AG04450 (cell line): ENCODE measurements at regions not wholly inside any gene's neighbourhood (a gene's known extent, or its start where the extent isn't known, plus 50 kb on each side); places are given as distances from the start of the nearest gene placed in this dataset.

Experiments
- CTCF ChIA-PET: fragments of 300-600, 350-600 bp; formaldehyde crosslinking; extraction: SDS; loops from one replicate; lab custom pipeline; 2022; ENCODE audit warnings: antibody characterized with exemption, inconsistent platforms; lab: Charles Lee
- POLR2A ChIA-PET: fragments of 350-600 bp; formaldehyde crosslinking; extraction: SDS; loops from one replicate; lab custom pipeline; 2021; ENCODE audit warnings: antibody characterized with exemption, inconsistent platforms; lab: Yijun Ruan, JAX
- DNase-seq: peaks from one replicate; pipeline ENCODE4 v3.0.0-alpha.2; 2011; ENCODE audit warnings: low read depth, low spot score
- H3K27ac ChIP-seq: one replicate; pipeline ENCODE4 v1.5.1; 2012; ENCODE audit warnings: low read depth, low read length, control low read depth
- H3K27me3 ChIP-seq: one replicate; pipeline ENCODE4 v1.6.0; 2012; ENCODE audit warnings: low read length; ENCODE audit not compliant: control insufficient read depth, insufficient read depth
- H3K4me3 ChIP-seq: 2 replicates; pipeline ENCODE4 v1.5.1; 2011; ENCODE audit warnings: mild to moderate bottlenecking, low read depth, low read length, control low read depth
- H3K9me3 ChIP-seq: 2 replicates; pipeline ENCODE4 v1.5.1; 2012; ENCODE audit warnings: low read length; ENCODE audit not compliant: control insufficient read depth, insufficient read depth
- TF ChIP-seq, protein P1 (sequence below): IDR thresholded peaks from 2 replicates; pipeline ENCODE4 v1.5.1; 2011; ENCODE audit warnings: low read depth, low read length, control low read depth, inconsistent platforms

DNA sequence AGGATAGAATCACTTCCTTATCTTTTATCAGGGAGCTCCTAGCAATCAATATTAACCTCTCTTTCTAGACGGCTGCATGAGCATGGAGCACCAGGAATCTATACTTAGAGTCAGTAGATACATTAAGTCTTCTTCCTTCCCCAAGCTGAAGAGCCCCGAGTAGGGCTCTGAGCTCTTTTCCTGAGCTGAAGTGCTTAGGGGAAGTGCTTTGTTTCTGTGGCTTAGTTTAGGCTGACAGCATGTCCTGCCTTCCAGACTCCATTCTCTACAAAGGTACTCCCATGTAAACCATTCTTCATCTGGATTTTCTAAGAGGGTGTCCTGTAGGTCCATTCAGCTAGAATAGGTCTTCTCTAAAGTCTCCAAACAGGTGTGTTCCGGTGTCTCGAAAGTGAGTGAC lies 127.5 kb upstream of the AFF2 start:
- CTCF ChIA-PET, result no interaction called here

GRCh38 chrX:148376342-148376741 lies 124.1 kb upstream of the AFF2 start:
- Histone ChIP-seq H3K4me3 (no peak overlapping the region), H3K27me3 (no peaks in the 10 kb centered on the region), H3K9me3 (no peaks in the 10 kb centered on the region), H3K27ac (no peak overlapping the region)
- TF ChIP-seq, protein P1, sequence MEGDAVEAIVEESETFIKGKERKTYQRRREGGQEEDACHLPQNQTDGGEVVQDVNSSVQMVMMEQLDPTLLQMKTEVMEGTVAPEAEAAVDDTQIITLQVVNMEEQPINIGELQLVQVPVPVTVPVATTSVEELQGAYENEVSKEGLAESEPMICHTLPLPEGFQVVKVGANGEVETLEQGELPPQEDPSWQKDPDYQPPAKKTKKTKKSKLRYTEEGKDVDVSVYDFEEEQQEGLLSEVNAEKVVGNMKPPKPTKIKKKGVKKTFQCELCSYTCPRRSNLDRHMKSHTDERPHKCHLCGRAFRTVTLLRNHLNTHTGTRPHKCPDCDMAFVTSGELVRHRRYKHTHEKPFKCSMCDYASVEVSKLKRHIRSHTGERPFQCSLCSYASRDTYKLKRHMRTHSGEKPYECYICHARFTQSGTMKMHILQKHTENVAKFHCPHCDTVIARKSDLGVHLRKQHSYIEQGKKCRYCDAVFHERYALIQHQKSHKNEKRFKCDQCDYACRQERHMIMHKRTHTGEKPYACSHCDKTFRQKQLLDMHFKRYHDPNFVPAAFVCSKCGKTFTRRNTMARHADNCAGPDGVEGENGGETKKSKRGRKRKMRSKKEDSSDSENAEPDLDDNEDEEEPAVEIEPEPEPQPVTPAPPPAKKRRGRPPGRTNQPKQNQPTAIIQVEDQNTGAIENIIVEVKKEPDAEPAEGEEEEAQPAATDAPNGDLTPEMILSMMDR, result no peak
- no peak for DNase-seq
- ChIA-PET POLR2A (no interaction called here), CTCF (no interaction called here)

More for the DNA sequence above, 127.5 kb upstream of the AFF2 start:
- POLR2A ChIA-PET, result no interaction called here
- DNase-seq, result no peak
- Histone ChIP-seq H3K4me3 (no peak overlapping the region), H3K27me3 (no peaks in the 10 kb centered on the region), H3K27ac (no peak overlapping the region), H3K9me3 (no peaks in the 10 kb centered on the region)
- TF ChIP-seq, protein P1, result no peak

GRCh38 chrX:148380107-148380506 lies 120.3 kb upstream of the AFF2 start:
- TF ChIP-seq, protein P1, result no peak
- POLR2A ChIA-PET, result no interaction called here
- CTCF ChIA-PET, result no interaction called here
- Histone ChIP-seq H3K4me3 (no peak overlapping the region), H3K27me3 (no peaks in the 10 kb centered on the region), H3K27ac (no peak overlapping the region), H3K9me3 (no peaks in the 10 kb centered on the region; the same call in 1 of the 2 replicates)
- no peak for DNase-seq

GRCh38 chrX:148380650-148381561 lies 119.5 kb upstream of the AFF2 start:
- no peaks in the 10 kb centered on the region for H3K27me3 ChIP-seq
- DNase-seq, result no peak
- H3K27ac ChIP-seq, result no peak overlapping the region
- no peak overlapping the region for H3K4me3 ChIP-seq
- no peaks in the 10 kb centered on the region; the same call in 1 of the 2 replicates for H3K9me3 ChIP-seq
- CTCF ChIA-PET, result no interaction called here
- TF ChIP-seq, protein P1, result no peak
- POLR2A ChIA-PET, result no interaction called here

DNA sequence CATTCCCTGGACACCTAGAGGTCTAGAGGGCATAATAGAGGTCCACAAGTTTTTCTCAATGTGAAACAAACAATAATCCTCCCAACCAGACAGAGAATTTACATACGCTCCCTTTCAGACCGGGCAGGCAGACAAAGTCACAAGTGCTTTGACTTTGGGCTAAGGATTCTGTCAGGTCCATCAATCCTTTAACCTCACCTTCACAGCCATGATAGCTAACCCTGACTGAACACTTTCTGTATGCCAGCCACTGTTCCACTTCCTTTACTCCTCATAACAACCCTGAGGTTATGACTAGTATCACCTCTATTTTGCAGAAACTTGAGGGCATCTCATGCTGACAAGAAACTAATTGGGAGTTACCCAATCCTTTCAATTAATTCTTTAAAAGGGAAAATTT lies 118.8 kb upstream of the AFF2 start:
- DNase-seq, result no peak
- no peaks in the 10 kb centered on the region; the same call in 1 of the 2 replicates for H3K9me3 ChIP-seq
- no peaks in the 10 kb centered on the region for H3K27me3 ChIP-seq
- H3K4me3 ChIP-seq, result no peak overlapping the region
- ChIA-PET CTCF (no interaction called here), POLR2A (no interaction called here)
- no peak overlapping the region for H3K27ac ChIP-seq
- TF ChIP-seq, protein P1, result no peak
